Heart left ventricle (tissue), 16 donors: ENCODE measurements at regions not wholly inside any gene's neighbourhood (a gene's known extent, or its start where the extent isn't known, plus 50 kb on each side); places are given as distances from the start of the nearest gene placed in this dataset.

ENCODE experiments used
- ATAC-seq, 4 donors: fragments of 200-7000 bp; cut with Tn5 transposase; one replicate each; pipeline ENCODE4 v1.9.1; 2020 to 2022; ENCODE audit warnings: moderate library complexity in 4 of 4, mild to moderate bottlenecking in 3 of 4, moderate number of reproducible peaks in 1 of 4
- DNase-seq, 5 donors: peaks; one replicate each; pipeline ENCODE4 v3.0.0-alpha.2; 2020
- H3K27ac ChIP-seq, 12 donors: fragments of 200-600 bp; sonication (generic) in 4 of 12; one replicate each; pipeline versions ENCODE4 v1.5.0 to v1.8.0; 2016 to 2022; ENCODE audit warnings: mild to moderate bottlenecking in 2 of 12
- H3K27me3 ChIP-seq, 9 donors: fragments of 200-600 bp; sonication (generic) in 2 of 9; one replicate each; pipeline versions ENCODE4 v1.5.1 to v1.8.0; 2016 to 2022; ENCODE audit warnings: mild to moderate bottlenecking in 3 of 9
- H3K36me3 ChIP-seq, 9 donors: fragments of 200-600 bp; sonication (generic) in 2 of 9; one replicate each; pipeline versions ENCODE4 v1.5.0 to v1.8.0; 2018 to 2022; ENCODE audit warnings: mild to moderate bottlenecking in 2 of 9
- H3K4me1 ChIP-seq, 12 donors: fragments of 200-600 bp; sonication (generic) in 4 of 12; one replicate each; pipeline versions ENCODE4 v1.5.0 to v1.8.0; 2016 to 2022; ENCODE audit warnings: mild to moderate bottlenecking in 3 of 12
- H3K4me3 ChIP-seq, 12 donors: fragments of 200-600 bp; sonication (generic) in 4 of 12; one replicate each; pipeline versions ENCODE4 v1.5.0 to v1.8.0; 2017 to 2022; ENCODE audit warnings: mild to moderate bottlenecking in 9 of 12, moderate library complexity in 4 of 12
- H3K9me3 ChIP-seq, 12 donors: fragments of 200-600 bp; sonication (generic) in 4 of 12; one replicate each; pipeline versions ENCODE4 v1.5.0 to v1.8.0; 2016 to 2022; ENCODE audit warnings: mild to moderate bottlenecking in 1 of 12
- CTCF ChIP-seq, 12 donors: fragments of 200-600 bp; sonication (generic) in 4 of 12; IDR thresholded peaks; one replicate each; pipeline versions ENCODE4 v1.5.0 to v1.8.0; 2018 to 2022; ENCODE audit warnings: antibody characterized with exemption in 12 of 12, mild to moderate bottlenecking in 5 of 12
- POLR2A ChIP-seq, 2 donors: fragments of 450-650 bp; IDR thresholded peaks; one replicate each; pipeline ENCODE4 v1.6.1; 2017; ENCODE audit warnings: antibody characterized with exemption in 2 of 2, mild to moderate bottlenecking in 2 of 2, moderate library complexity in 2 of 2
- WGBS, 4 donors: extraction: QIAGEN DNeasy Blood & Tissue Kit in 2 of 4; methylation state at CpG; one replicate each; pipeline versions ENCODE4 v1.1.5 to v1.1.7; 2013 to 2018; 5-methylcytosine and 5-hydroxymethylcytosine counted together
- intact Hi-C, 10 donors: fragments of 100-400 bp; cut with DNase I; formaldehyde crosslinking; loops; one replicate each; pipeline versions ENCODE4 v1.11.1 to v1.14.2; 2022
- donor health status: ischemic (EF 13 %, LVEDD 7.1; RV severe dilation, severe dysfunction).
- donor health status: healthy with polysubstance abuse.
- donor health status: DM: no; HTN: yes; CAD: no.
- donor health status: DM: no; HTN: no; CAD: no.
- donor health status: ischemic (EF 25% LVEDD 6.9; RV normal size, moderate dysfunction).
- donor health status: ischemic (EF 25% LVEDD 5.7; RV mildly dilated, moderate dysfunction).
- donor health status: healthy.
- donor health status: DM: yes; HTN: yes; CAD: no.
- donor health status: ischemic (EF 35%, LVEDD 5.7; RV mildly dilated, moderate dysfunction).
- donor health status: nonischemic (EF 11% LVEDD 7.7; RV severe dilation, severe dysfunction).
- donor health status: DM: yes; HTN: yes; CAD: no.
- donor health status: PGD.
- donor health status: ischemic (EF 29% LVEDD 5.4; RV normal size, mild dysfunction).
- donor health status: nonischemic (EF 23%, LVEDD 6.1; RV moderate dilation, normal function).

GRCh38 chr15:27599034-27599433, 500.1 kb downstream of the OCA2 start:
- WGBS, 4 donors: 69 to 85% (median 78%) methylated on average over 8 of the region's 8 CpGs
- intact Hi-C loops: no loop called here
- Histone ChIP-seq H3K4me3 (no peak overlapping the region), H3K27me3 (no peaks in the 10 kb centered on the region), H3K4me1 (no peaks in the 10 kb centered on the region), H3K9me3 (peaks cover 0 to 10% (median 0%) of the 10 kb centered on the region in 12 donors), H3K27ac (no peak overlapping the region), H3K36me3 (no peaks in the 10 kb centered on the region)
- TF ChIP-seq CTCF (IDR thresholded peaks at IDR 0.05) (no peak), POLR2A (IDR thresholded peaks at IDR 0.05) (no peak)
- ATAC-seq (no peak), DNase-seq (no peak)

GRCh38 chr15:27598251-27599009, 500.7 kb downstream of the OCA2 start:
- no peak overlapping the region for H3K27ac ChIP-seq
- H3K27me3 ChIP-seq: no peaks in the 10 kb centered on the region
- no peak for ATAC-seq
- TF ChIP-seq CTCF (IDR thresholded peaks at IDR 0.05) (no peak), POLR2A (IDR thresholded peaks at IDR 0.05) (no peak)
- no peak for DNase-seq
- H3K36me3 ChIP-seq: no peaks in the 10 kb centered on the region
- intact Hi-C loops: no loop called here
- H3K9me3 ChIP-seq: peaks cover 0 to 10% (median 0%) of the 10 kb centered on the region in 12 donors
- no peak overlapping the region for H3K4me3 ChIP-seq
- 73 to 80% (median 77%) methylated on average over 10 of the region's 10 CpGs for WGBS, 4 donors
- no peaks in the 10 kb centered on the region for H3K4me1 ChIP-seq

GRCh38 chr15:27595211-27595610, 503.9 kb downstream of the OCA2 start:
- H3K27me3 ChIP-seq: no peaks in the 10 kb centered on the region
- H3K27ac ChIP-seq: no peak overlapping the region
- no peak overlapping the region for H3K4me3 ChIP-seq
- intact Hi-C loops: no loop called here
- H3K9me3 ChIP-seq: peaks cover 0 to 10% (median 0%) of the 10 kb centered on the region in 12 donors
- no peaks in the 10 kb centered on the region for H3K4me1 ChIP-seq
- no peak for TF ChIP-seq POLR2A (IDR thresholded peaks at IDR 0.05)
- no peak for TF ChIP-seq CTCF (IDR thresholded peaks at IDR 0.05)
- no peaks in the 10 kb centered on the region for H3K36me3 ChIP-seq
- ATAC-seq (no peak), DNase-seq (no peak)
- 68 to 74% (median 73%) methylated on average over 8 of the region's 8 CpGs for WGBS, 4 donors

- Histone ChIP-seq H3K27ac (no peak overlapping the region), H3K9me3 (no peaks in the 10 kb centered on the region), H3K27me3 (peaks cover 0 to 7% (median 0%) of the 10 kb centered on the region in 9 donors), H3K4me1 (no peaks in the 10 kb centered on the region), H3K4me3 (no peak overlapping the region), H3K36me3 (no peaks in the 10 kb centered on the region)
- no peak for TF ChIP-seq POLR2A (IDR thresholded peaks at IDR 0.05)
- no peak for TF ChIP-seq CTCF (IDR thresholded peaks at IDR 0.05)
- WGBS, 4 donors: 49 to 55% (median 54%) methylated on average over 3 of the region's 3 CpGs
- intact Hi-C loops: no loop called here
- no peak for DNase-seq
- no peak for ATAC-seq
Observed at GRCh38 chr15:27592036-27592760, 506.9 kb downstream of the OCA2 start.
